Thoracic aorta (tissue), 2 donors: ENCODE measurements at regions not wholly inside any gene's neighbourhood (a gene's known extent, or its start where the extent isn't known, plus 50 kb on each side); places are given as distances from the start of the nearest gene placed in this dataset.

ENCODE experiments used
- ATAC-seq: fragments of 150-250 bp; one replicate; pipeline ENCODE4 v1.8.0; 2017; ENCODE audit warnings: low read depth; ENCODE audit not compliant: insufficient number of reproducible peaks, low FRiP score
- DNase-seq: peaks from one replicate; pipeline ENCODE4 v3.0.0-alpha.2; 2020; ENCODE audit warnings: low spot score
- H3K27ac ChIP-seq, 2 donors: fragments of 200-600 bp; sonication (generic); 1 replicate in 1 of 2; 2 replicates in 1 of 2; pipeline ENCODE4 v1.5.1; 2016; ENCODE audit warnings: mild to moderate bottlenecking in 2 of 2, moderate library complexity in 2 of 2
- H3K27me3 ChIP-seq: fragments of 200-600 bp; sonication (generic); replicated peaks from 2 replicates; pipeline ENCODE4 v1.6.0; 2016; ENCODE audit warnings: mild to moderate bottlenecking; ENCODE audit not compliant: insufficient read depth
- H3K36me3 ChIP-seq: fragments of 200-600 bp; sonication (generic); one replicate; pipeline ENCODE4 v1.5.1; 2016
- H3K4me1 ChIP-seq, 2 donors: fragments of 200-600 bp; sonication (generic); 1 replicate in 1 of 2; 2 replicates in 1 of 2; pipeline versions ENCODE4 v1.5.1 to v1.6.0; 2016; ENCODE audit warnings: low read depth in 2 of 2, mild to moderate bottlenecking in 1 of 2; ENCODE audit not compliant: control insufficient read depth in 1 of 2
- H3K4me3 ChIP-seq: fragments of 200-600 bp; sonication (generic); 2 replicates; pipeline ENCODE4 v1.5.1; 2016; ENCODE audit warnings: mild to moderate bottlenecking
- H3K9me3 ChIP-seq: fragments of 200-600 bp; sonication (generic); 2 replicates; pipeline ENCODE4 v1.5.1; 2016
- TF ChIP-seq, protein P1 (sequence below): fragments of 200-600 bp; sonication (generic); IDR thresholded peaks from one replicate; pipeline ENCODE4 v1.5.1; 2019; ENCODE audit warnings: antibody characterized with exemption

- TF ChIP-seq, protein P1, sequence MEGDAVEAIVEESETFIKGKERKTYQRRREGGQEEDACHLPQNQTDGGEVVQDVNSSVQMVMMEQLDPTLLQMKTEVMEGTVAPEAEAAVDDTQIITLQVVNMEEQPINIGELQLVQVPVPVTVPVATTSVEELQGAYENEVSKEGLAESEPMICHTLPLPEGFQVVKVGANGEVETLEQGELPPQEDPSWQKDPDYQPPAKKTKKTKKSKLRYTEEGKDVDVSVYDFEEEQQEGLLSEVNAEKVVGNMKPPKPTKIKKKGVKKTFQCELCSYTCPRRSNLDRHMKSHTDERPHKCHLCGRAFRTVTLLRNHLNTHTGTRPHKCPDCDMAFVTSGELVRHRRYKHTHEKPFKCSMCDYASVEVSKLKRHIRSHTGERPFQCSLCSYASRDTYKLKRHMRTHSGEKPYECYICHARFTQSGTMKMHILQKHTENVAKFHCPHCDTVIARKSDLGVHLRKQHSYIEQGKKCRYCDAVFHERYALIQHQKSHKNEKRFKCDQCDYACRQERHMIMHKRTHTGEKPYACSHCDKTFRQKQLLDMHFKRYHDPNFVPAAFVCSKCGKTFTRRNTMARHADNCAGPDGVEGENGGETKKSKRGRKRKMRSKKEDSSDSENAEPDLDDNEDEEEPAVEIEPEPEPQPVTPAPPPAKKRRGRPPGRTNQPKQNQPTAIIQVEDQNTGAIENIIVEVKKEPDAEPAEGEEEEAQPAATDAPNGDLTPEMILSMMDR, result no peak
- Histone ChIP-seq H3K4me1 (no peaks in the 10 kb centered on the region), H3K27me3 (no peaks in the 10 kb centered on the region), H3K9me3 (no peaks in the 10 kb centered on the region), H3K36me3 (no peaks in the 10 kb centered on the region), H3K27ac (no peak overlapping the region), H3K4me3 (no peak overlapping the region)
- DNase-seq (no peak), ATAC-seq (no peak)
These were observed 61.3 kb upstream of the VCX2 start for GRCh38 chrX:8232406-8232805.

DNA sequence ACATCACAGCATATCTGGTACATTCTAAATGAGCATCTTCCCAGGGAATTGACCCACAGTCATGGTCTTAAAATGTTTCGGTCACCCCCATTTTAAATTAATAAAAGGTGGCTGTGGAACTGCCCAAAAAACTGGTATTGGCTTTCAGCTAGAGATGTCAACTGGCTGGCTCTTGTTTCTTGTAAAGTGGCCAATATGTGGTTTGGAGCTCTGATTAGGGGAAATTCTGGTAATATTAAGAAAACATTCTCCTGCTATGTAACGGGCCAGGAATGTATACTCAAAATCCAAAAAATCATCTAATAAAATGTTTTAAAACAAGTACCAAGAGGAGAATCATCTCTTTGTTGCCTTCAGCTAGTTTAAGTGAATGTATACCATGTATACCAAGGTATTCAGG is 62.0 kb upstream of the VCX2 start:
- H3K36me3 ChIP-seq, result no peaks in the 10 kb centered on the region
- ATAC-seq, result no peak
- H3K9me3 ChIP-seq, result no peaks in the 10 kb centered on the region
- no peak overlapping the region for H3K4me3 ChIP-seq
- H3K27ac ChIP-seq, result no peak overlapping the region
- no peaks in the 10 kb centered on the region for H3K4me1 ChIP-seq
- TF ChIP-seq, protein P1, result no peak
- H3K27me3 ChIP-seq, result no peaks in the 10 kb centered on the region
- DNase-seq, result no peak

DNA sequence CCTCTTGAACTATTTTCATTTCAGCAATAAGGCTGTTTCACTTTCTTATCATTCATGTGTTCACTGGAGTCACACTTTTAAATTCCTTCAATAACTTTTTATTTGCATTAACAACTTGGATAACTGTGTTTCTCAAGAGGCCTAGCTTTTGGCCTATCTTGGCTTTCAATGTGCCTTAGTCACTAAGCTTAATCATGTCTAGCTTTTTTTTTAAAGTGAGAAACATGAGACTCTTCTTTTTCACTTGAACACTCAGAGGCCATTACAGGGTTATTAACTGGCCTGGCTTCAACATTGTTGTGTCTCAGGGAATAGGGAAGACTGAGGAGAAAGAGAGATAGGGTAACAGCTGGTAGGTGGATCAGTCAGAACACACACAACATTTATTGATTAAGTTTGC is 64.0 kb upstream of the VCX2 start:
- no peak overlapping the region for H3K27ac ChIP-seq
- TF ChIP-seq, protein P1, result no peak
- H3K4me3 ChIP-seq, result no peak overlapping the region
- no peaks in the 10 kb centered on the region for H3K27me3 ChIP-seq
- DNase-seq (no peak), ATAC-seq (no peak)
- no peaks in the 10 kb centered on the region for H3K36me3 ChIP-seq
- no peaks in the 10 kb centered on the region for H3K4me1 ChIP-seq
- H3K9me3 ChIP-seq, result no peaks in the 10 kb centered on the region

DNA sequence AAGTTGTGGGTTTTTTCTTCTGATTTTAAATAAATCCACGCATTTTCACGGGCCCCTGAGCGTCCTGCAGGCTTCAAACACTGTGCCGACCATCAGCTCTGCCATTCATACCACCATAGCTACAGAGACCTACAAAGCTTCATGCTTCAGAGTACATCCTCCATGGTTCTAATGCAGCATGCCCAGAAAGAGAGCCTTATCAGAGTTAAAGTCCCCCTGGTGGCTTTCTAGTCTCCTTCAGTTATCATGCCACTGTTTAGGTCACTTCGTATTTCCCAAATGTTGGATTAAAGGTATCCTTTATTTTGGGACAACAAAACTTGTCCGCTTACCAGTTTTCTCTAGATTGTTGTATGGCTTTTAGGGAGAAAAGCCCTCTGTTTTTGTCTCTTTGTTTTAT is 66.7 kb upstream of the VCX2 start:
- ATAC-seq (no peak), DNase-seq (no peak)
- Histone ChIP-seq H3K9me3 (no peaks in the 10 kb centered on the region), H3K4me1 (no peaks in the 10 kb centered on the region), H3K27ac (no peak overlapping the region), H3K36me3 (no peaks in the 10 kb centered on the region), H3K27me3 (no peaks in the 10 kb centered on the region), H3K4me3 (no peak overlapping the region)
- TF ChIP-seq, protein P1, result no peak

- Histone ChIP-seq H3K4me3 (no peak overlapping the region), H3K4me1 (no peaks in the 10 kb centered on the region), H3K27me3 (no peaks in the 10 kb centered on the region), H3K9me3 (no peaks in the 10 kb centered on the region), H3K36me3 (no peaks in the 10 kb centered on the region), H3K27ac (no peak overlapping the region)
- DNase-seq (no peak), ATAC-seq (no peak)
- TF ChIP-seq, protein P1, result no peak
These were observed 71.5 kb upstream of the VCX2 start for GRCh38 chrX:8242431-8243020.
